ENCODE measurements at regions not wholly inside any gene's neighbourhood (a gene's known extent, or its start where the extent isn't known, plus 50 kb on each side); places are given as distances from the start of the nearest gene placed in this dataset.

DNA sequence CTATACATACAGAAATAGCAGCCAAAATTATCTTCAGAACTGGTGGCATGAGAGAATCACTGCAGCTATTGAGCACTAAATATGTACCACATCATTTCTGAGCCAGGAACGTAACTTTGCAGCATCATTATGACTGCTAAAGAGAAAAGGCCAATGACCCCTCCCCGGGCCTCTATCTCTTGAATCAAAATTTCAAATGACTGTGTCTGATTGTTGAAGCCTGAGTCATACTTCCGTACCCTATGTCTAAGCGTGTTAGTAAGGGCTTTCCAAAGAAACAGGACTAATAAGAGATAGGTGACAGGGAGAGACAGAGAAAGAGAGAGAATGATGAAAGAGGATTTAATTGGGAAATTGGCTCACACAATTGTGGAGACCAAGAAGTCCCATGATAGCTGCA lies 445.5 kb upstream of the SPANXN1 start:
- Histone ChIP-seq H4K8ac (ENCODE audit: extremely low read depth, insufficient read depth, low read length) (no peak overlapping the region), H2AK5ac (ENCODE audit: low read depth, low read length) (no peak overlapping the region), H4K5ac (ENCODE audit: insufficient read length, low read depth, low read length) (no peak overlapping the region), H3K4ac (replicated peaks; ENCODE audit: insufficient read length, low read depth, low read length) (no peak overlapping the region), H3K14ac (ENCODE audit: insufficient read length) (no peak overlapping the region), H3K27ac (ENCODE audit: low read depth, low read length) (no peak overlapping the region), H3K4me1 (replicated peaks in 1 of 4; ENCODE audit: control insufficient read depth in 3 of 4, insufficient read depth in 4 of 4, low read length in 3 of 4) (no peaks in the 10 kb centered on the region), H3K9me3 (ENCODE audit: insufficient read depth in 2 of 2, low read depth in 1 of 2, low read length in 1 of 2) (no peaks in the 10 kb centered on the region), H2BK5ac (ENCODE audit: low read depth, low read length) (no peak overlapping the region), H3K23ac (ENCODE audit: insufficient read length) (no peak overlapping the region), H3K79me1 (ENCODE audit: low read depth, low read length) (no peaks in the 10 kb centered on the region), H3K36me3 (ENCODE audit: control insufficient read depth in 2 of 4, insufficient read depth in 4 of 4, low read length in 3 of 4) (no peaks in the 10 kb centered on the region), H3K23me2 (ENCODE audit: low read depth, low read length) (no peaks in the 10 kb centered on the region), H3K9ac (replicated peaks in 1 of 4; ENCODE audit: extremely low read depth in 1 of 4, low read depth in 3 of 4, low read length in 3 of 4) (no peak overlapping the region), H4K20me1 (replicated peaks in 1 of 2; ENCODE audit: control insufficient read depth in 1 of 2, insufficient read depth in 2 of 2, low read length in 2 of 2) (no peaks in the 10 kb centered on the region), H3K79me2 (ENCODE audit: control insufficient read depth in 1 of 2, insufficient read depth in 2 of 2, low read length in 2 of 2) (no peaks in the 10 kb centered on the region), H2AFZ (ENCODE audit: low read length) (no peak overlapping the region), H3K4me3 (ENCODE audit: extremely low read depth in 1 of 4, insufficient read depth in 2 of 4, low read depth in 3 of 4, low read length in 4 of 4) (no peak overlapping the region), H2BK20ac (ENCODE audit: low read length) (no peak overlapping the region), H2BK12ac (ENCODE audit: low read depth, low read length) (no peak overlapping the region), H2BK15ac (ENCODE audit: low read length) (no peak overlapping the region), H3K56ac (replicated peaks; ENCODE audit: insufficient read length, low read depth, low read length) (no peak overlapping the region), H3K4me2 (ENCODE audit: insufficient read depth in 1 of 2, low read depth in 2 of 2, low read length in 2 of 2) (no peak overlapping the region), H3K27me3 (replicated peaks in 1 of 4; ENCODE audit: control insufficient read depth in 3 of 4, extremely low read depth in 1 of 4, insufficient read depth in 3 of 4, low read length in 3 of 4) (no peaks in the 10 kb centered on the region), H2BK120ac (replicated peaks; ENCODE audit: low read depth, low read length) (no peak overlapping the region), H4K91ac (replicated peaks; ENCODE audit: insufficient read length, low read length) (no peak overlapping the region), H3K18ac (ENCODE audit: extremely low read depth, low read length) (no peak overlapping the region)
- FAIRE-seq (no peak), DNase-seq (ENCODE audit: low read depth in 1 of 2, low spot score in 2 of 2) (no peak)
- WGBS, 2 experiments (ENCODE audit: extremely low coverage in 1 of 2, insufficient coverage in 1 of 2, insufficient read length in 1 of 2, insufficient replicate concordance in 2 of 2, low coverage in 1 of 2, low lambda C conversion rate in 2 of 2, missing lambda C conversion rate in 1 of 2) = 100% methylated on average over 3 of the region's 4 CpGs; no CpG with 5 or more reads in 1 of the 2 experiments
- CTCF ChIA-PET (ENCODE audit: partially characterized antibody) = no interaction called here
- TF ChIP-seq RFX5 (IDR thresholded peaks at IDR 0.05; ENCODE audit: borderline replicate concordance, low read depth, low read length) (no peak), TBP (IDR thresholded peaks at IDR 0.05; ENCODE audit: low read depth, low read length) (no peak), NANOG (IDR thresholded peaks at IDR 0.05; ENCODE audit: insufficient read depth, low read depth, low read length, poor library complexity, severe bottlenecking) (no peak), EZH2 (IDR thresholded peaks at IDR 0.05; ENCODE audit: low read depth, low read length, severe bottlenecking) (no peak), GABPA (IDR thresholded peaks at IDR 0.05; ENCODE audit: borderline replicate concordance, insufficient read depth, low read length) (no peak), PHF8 (conservative IDR thresholded peaks at IDR 0.05; ENCODE audit: low read depth, low read length) (no peak)
- POLR2A ChIA-PET (ENCODE audit: partially characterized antibody) = no interaction called here

All from H1 (cell line).